ENCODE measurements at regions not wholly inside any gene's neighbourhood (a gene's known extent, or its start where the extent isn't known, plus 50 kb on each side); places are given as distances from the start of the nearest gene placed in this dataset.

DNA sequence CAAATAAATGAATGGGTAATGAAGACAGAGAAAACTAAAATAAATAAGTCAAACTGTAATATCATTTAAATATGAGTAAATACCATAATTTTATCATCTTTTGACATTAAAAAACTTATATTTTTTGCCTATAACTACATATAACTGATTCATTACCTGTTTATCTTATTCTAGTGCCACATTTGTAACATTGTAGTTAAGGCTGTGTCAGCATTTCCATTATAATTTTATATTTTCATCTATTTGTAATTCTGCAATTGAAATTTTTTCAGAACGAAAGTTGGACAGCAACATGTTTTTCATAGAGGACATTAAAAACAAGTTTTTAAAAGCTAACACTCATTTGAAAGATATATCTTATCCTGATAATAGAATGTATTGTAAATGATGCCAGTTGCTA lies 1286.5 kb downstream of the LRFN5 start:
- Histone ChIP-seq H3K9ac (ENCODE audit: insufficient read depth, low read length) (no peak overlapping the region), H3K36me3 (ENCODE audit: control insufficient read depth, insufficient read depth, low read length) (no peaks in the 10 kb centered on the region), H3K9me3 (ENCODE audit: control insufficient read depth, insufficient read depth, low read depth, low read length) (no peaks in the 10 kb centered on the region), H2AFZ (ENCODE audit: low read length) (no peak overlapping the region), H3K4me2 (ENCODE audit: extremely low read depth, insufficient read depth, low read length) (no peak overlapping the region), H4K20me1 (ENCODE audit: control insufficient read depth, extremely low read depth, insufficient read depth, low read length) (no peaks in the 10 kb centered on the region), H3K27me3 (ENCODE audit: control insufficient read depth, insufficient read depth, low read length) (no peaks in the 10 kb centered on the region), H3K4me3 (replicated peaks in 1 of 4; ENCODE audit: control extremely low read depth in 1 of 4, insufficient read depth in 1 of 4, low read depth in 3 of 4, low read length in 4 of 4) (no peak overlapping the region), H3K4me1 (ENCODE audit: control insufficient read depth, extremely low read depth, insufficient read depth, low read length) (no peaks in the 10 kb centered on the region), H3K79me2 (ENCODE audit: control insufficient read depth, insufficient read depth, low read length) (no peaks in the 10 kb centered on the region), H3K27ac (ENCODE audit: insufficient read depth, low read length) (no peak overlapping the region)
- TF ChIP-seq EZH2 (IDR thresholded peaks at IDR 0.05; ENCODE audit: low read length, missing control alignments) (no peak), CTCF (conservative IDR thresholded peaks at IDR 0.05 in 1 of 2, IDR thresholded peaks at IDR 0.05 in 1 of 2; ENCODE audit: low read depth in 1 of 2, low read length in 2 of 2) (no peak)
- no peak for DNase-seq (ENCODE audit: low read depth in 2 of 2)

DNA sequence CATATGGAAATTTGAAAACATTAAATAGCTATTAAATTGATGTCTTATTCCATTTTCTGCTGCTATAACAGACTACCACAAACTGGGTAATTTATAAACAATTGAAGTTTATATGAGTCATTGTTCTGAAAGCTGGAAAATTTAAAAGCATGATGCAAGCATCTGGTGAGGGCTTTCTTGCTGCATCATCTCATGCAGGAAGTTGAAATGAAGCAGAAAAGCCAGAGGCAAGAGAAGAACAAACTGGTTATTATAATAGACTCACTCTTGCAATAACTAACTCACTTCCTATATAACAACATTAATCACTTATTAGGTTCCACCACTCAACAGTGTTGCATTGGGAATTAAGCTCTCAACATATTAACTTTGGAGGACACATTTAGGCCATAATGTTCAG lies 1277.4 kb downstream of the LRFN5 start:
- DNase-seq (ENCODE audit: low read depth in 2 of 2), result peak; percentile 75 to 95
- H3K27ac ChIP-seq (ENCODE audit: insufficient read depth, low read length), result peak overlapping the region; percentile 54
- TF ChIP-seq CTCF (conservative IDR thresholded peaks at IDR 0.05 in 1 of 2, IDR thresholded peaks at IDR 0.05 in 1 of 2; ENCODE audit: low read depth in 1 of 2, low read length in 2 of 2) (no peak), EZH2 (IDR thresholded peaks at IDR 0.05; ENCODE audit: low read length, missing control alignments) (no peak)

GRCh38 chr14:42877716-42878115 lies 1271.0 kb downstream of the LRFN5 start:
- Histone ChIP-seq H4K20me1 (ENCODE audit: control insufficient read depth, extremely low read depth, insufficient read depth, low read length) (no peaks in the 10 kb centered on the region), H3K9ac (ENCODE audit: insufficient read depth, low read length) (no peak overlapping the region), H3K27me3 (ENCODE audit: control insufficient read depth, insufficient read depth, low read length) (no peaks in the 10 kb centered on the region), H3K27ac (ENCODE audit: insufficient read depth, low read length) (no peak overlapping the region), H3K79me2 (ENCODE audit: control insufficient read depth, insufficient read depth, low read length) (no peaks in the 10 kb centered on the region), H3K4me1 (ENCODE audit: control insufficient read depth, extremely low read depth, insufficient read depth, low read length) (no peaks in the 10 kb centered on the region), H3K4me3 (replicated peaks in 1 of 4; ENCODE audit: control extremely low read depth in 1 of 4, insufficient read depth in 1 of 4, low read depth in 3 of 4, low read length in 4 of 4) (no peak overlapping the region), H3K9me3 (ENCODE audit: control insufficient read depth, insufficient read depth, low read depth, low read length) (no peaks in the 10 kb centered on the region), H2AFZ (ENCODE audit: low read length) (no peak overlapping the region), H3K4me2 (ENCODE audit: extremely low read depth, insufficient read depth, low read length) (no peak overlapping the region), H3K36me3 (ENCODE audit: control insufficient read depth, insufficient read depth, low read length) (no peaks in the 10 kb centered on the region)
- no peak for TF ChIP-seq CTCF (conservative IDR thresholded peaks at IDR 0.05 in 1 of 2, IDR thresholded peaks at IDR 0.05 in 1 of 2; ENCODE audit: low read depth in 1 of 2, low read length in 2 of 2)
- TF ChIP-seq EZH2 (IDR thresholded peaks at IDR 0.05; ENCODE audit: low read length, missing control alignments), result no peak
- DNase-seq (ENCODE audit: low read depth in 2 of 2), result no peak

More for the DNA sequence above, 1277.4 kb downstream of the LRFN5 start:
- no peak overlapping the region for H3K4me3 ChIP-seq (replicated peaks in 1 of 4; ENCODE audit: control extremely low read depth in 1 of 4, insufficient read depth in 1 of 4, low read depth in 3 of 4, low read length in 4 of 4)
- no peak overlapping the region for H3K4me2 ChIP-seq (ENCODE audit: extremely low read depth, insufficient read depth, low read length)
- H3K9ac ChIP-seq (ENCODE audit: insufficient read depth, low read length), result no peak overlapping the region
- no peaks in the 10 kb centered on the region for H4K20me1 ChIP-seq (ENCODE audit: control insufficient read depth, extremely low read depth, insufficient read depth, low read length)
- H3K27me3 ChIP-seq (ENCODE audit: control insufficient read depth, insufficient read depth, low read length), result no peaks in the 10 kb centered on the region
- no peak overlapping the region for H2AFZ ChIP-seq (ENCODE audit: low read length)
- H3K4me1 ChIP-seq (ENCODE audit: control insufficient read depth, extremely low read depth, insufficient read depth, low read length), result no peaks in the 10 kb centered on the region
- H3K79me2 ChIP-seq (ENCODE audit: control insufficient read depth, insufficient read depth, low read length), result no peaks in the 10 kb centered on the region
- H3K9me3 ChIP-seq (ENCODE audit: control insufficient read depth, insufficient read depth, low read depth, low read length), result no peaks in the 10 kb centered on the region
- H3K36me3 ChIP-seq (ENCODE audit: control insufficient read depth, insufficient read depth, low read length), result no peaks in the 10 kb centered on the region
